HCT116 (cell line): ENCODE measurements at regions not wholly inside any gene's neighbourhood (a gene's known extent, or its start where the extent isn't known, plus 50 kb on each side); places are given as distances from the start of the nearest gene placed in this dataset.
A peak's percentile ranks its signal among the peaks of the same experiment; 100 is the strongest.

Experiments used
- ATAC-seq: fragments of 200-7000 bp; cut with Tn5 transposase; 2 replicates; pipeline ENCODE4 v1.9.1; 2020; ENCODE audit warnings: mild to moderate bottlenecking, moderate library complexity
- BruUV-seq: library from RNA; stranded (reverse); fragments of 400-500 nt; replicated peaks from 2 replicates; lab custom pipeline; 2021; lab: Mats Ljungman, UMichigan
- CTCF ChIA-PET: fragments of 300-600 bp; sonication (Branson Sonifier 250); formaldehyde crosslinking; loops from one replicate; lab custom pipeline; 2021; ENCODE audit warnings: antibody characterized with exemption; lab: Charles Lee
- POLR2A ChIA-PET: fragments of 300-600, 350-600 bp; sonication (Branson Sonifier 250); formaldehyde crosslinking; loops from one replicate; lab custom pipeline; 2021; ENCODE audit warnings: antibody characterized with exemption; lab: Charles Lee
- RAD21 ChIA-PET, 2 experiments: fragments of 300-600 bp; sonication (Branson Sonifier 250); formaldehyde crosslinking; loops; one replicate each; lab custom pipeline; 2023; ENCODE audit warnings: low total read pairs in 2 of 2; ENCODE audit not compliant: uncharacterized antibody in 2 of 2, unreplicated experiment in 2 of 2, low non-redundant PET in 1 of 2; lab: Charles Lee
- DNase-seq: peaks from one replicate; pipeline ENCODE4 v3.0.0-alpha.2; 2010; ENCODE audit warnings: low read depth, low spot score
- H2AFZ ChIP-seq: fragments of 200-600 bp; shearing (Covaris generic), sonication (generic); 2 replicates; pipeline ENCODE4 v1.6.1; 2017; ENCODE audit warnings: low read depth, mixed run types, mixed read lengths, antibody characterized with exemption, low read length; ENCODE audit not compliant: poor library complexity, severe bottlenecking
- H3K27ac ChIP-seq: 2 replicates; pipeline ENCODE4 v1.5.1; 2012; ENCODE audit warnings: low read depth, low read length
- H3K27me3 ChIP-seq: fragments of 200-600 bp; sonication (generic); 2 replicates; pipeline ENCODE4 v1.6.1; 2016; ENCODE audit warnings: mixed run types, low read length, mixed read lengths; ENCODE audit not compliant: insufficient read depth
- H3K36me3 ChIP-seq, 2 experiments: fragments of 200-500 bp in 1 of 2; fragments of 200-600 bp in 1 of 2; sonication (Bioruptor generic) in 1 of 2; sonication (generic) in 1 of 2; 2 replicates each; pipeline versions ENCODE4 v1.5.1 to v1.6.1; 2014 to 2016; ENCODE audit warnings: low read length in 2 of 2, inconsistent platforms in 1 of 2, mixed read lengths in 1 of 2, mixed run types in 1 of 2; ENCODE audit not compliant: insufficient read depth in 2 of 2, control insufficient read depth in 1 of 2
- H3K4me1 ChIP-seq, 2 experiments: fragments of 200-600 bp in 1 of 2; sonication (generic) in 1 of 2; 2 replicates each; pipeline versions ENCODE4 v1.5.1 to v1.6.1; 2012 to 2017; ENCODE audit warnings: low read length in 2 of 2, inconsistent platforms in 1 of 2, mild to moderate bottlenecking in 1 of 2, mixed read lengths in 1 of 2, mixed run types in 1 of 2, moderate library complexity in 1 of 2; ENCODE audit not compliant: insufficient read depth in 2 of 2, control insufficient read depth in 1 of 2
- H3K4me2 ChIP-seq: fragments of 200-600 bp; sonication (generic); 2 replicates; pipeline ENCODE4 v1.6.1; 2017; ENCODE audit warnings: mixed run types, low read length, mixed read lengths
- H3K4me3 ChIP-seq, 2 experiments: fragments of 200-600 bp in 1 of 2; sonication (generic) in 1 of 2; replicated peaks in 1 of 2; 2 replicates each; pipeline ENCODE4 v1.5.1; 2011 to 2016; ENCODE audit warnings: low read length in 2 of 2, control low read depth in 1 of 2, low read depth in 1 of 2, mild to moderate bottlenecking in 1 of 2, mixed read lengths in 1 of 2, mixed run types in 1 of 2
- H3K79me2 ChIP-seq: fragments of 200-600 bp; sonication (generic); 2 replicates; pipeline ENCODE4 v1.6.1; 2017; ENCODE audit warnings: mild to moderate bottlenecking, mixed run types, low read length, moderate library complexity, mixed read lengths; ENCODE audit not compliant: insufficient read depth
- H3K9ac ChIP-seq: fragments of 200-600 bp; sonication (generic); 2 replicates; pipeline ENCODE4 v1.6.1; 2016; ENCODE audit warnings: low read length, mixed read lengths
- H3K9me2 ChIP-seq: fragments of 200-600 bp; sonication (generic), shearing (Covaris generic); 2 replicates; pipeline ENCODE4 v1.6.1; 2017; ENCODE audit warnings: mixed run types, mild to moderate bottlenecking, moderate library complexity; ENCODE audit not compliant: insufficient read depth
- H3K9me3 ChIP-seq, 2 experiments: fragments of 200-500 bp in 1 of 2; fragments of 200-600 bp in 1 of 2; sonication (Bioruptor generic) in 1 of 2; sonication (generic) in 1 of 2; 2 replicates each; pipeline ENCODE4 v1.6.1; 2014 to 2017; ENCODE audit warnings: low read length in 2 of 2, mixed read lengths in 2 of 2, inconsistent platforms in 1 of 2, low read depth in 1 of 2, mild to moderate bottlenecking in 1 of 2, mixed run types in 1 of 2, moderate library complexity in 1 of 2; ENCODE audit not compliant: control insufficient read depth in 1 of 2, insufficient read depth in 1 of 2
- H4K20me1 ChIP-seq: fragments of 200-600 bp; sonication (generic), shearing (Covaris generic); 2 replicates; pipeline ENCODE4 v1.6.1; 2017; ENCODE audit warnings: mixed run types, mild to moderate bottlenecking, moderate library complexity; ENCODE audit not compliant: insufficient read depth
- CBX3 ChIP-seq: IDR thresholded peaks from 2 replicates; pipeline ENCODE4 v1.6.1; 2012; ENCODE audit warnings: low read depth
- CEBPB ChIP-seq: IDR thresholded peaks from 2 replicates; pipeline ENCODE4 v1.6.1; 2012; ENCODE audit warnings: low read depth
- CTCF ChIP-seq, 3 experiments: fragments of 200-600 bp in 1 of 3; sonication (generic) in 1 of 3; IDR thresholded peaks in 2 of 3; conservative IDR thresholded peaks in 1 of 3; 2 replicates each; pipeline ENCODE4 v1.5.1; 2012 to 2017; ENCODE audit warnings: low read depth in 2 of 3, low read length in 2 of 3, antibody characterized with exemption in 1 of 3, borderline replicate concordance in 1 of 3, control low read depth in 1 of 3, mild to moderate bottlenecking in 1 of 3, mixed read lengths in 1 of 3, mixed run types in 1 of 3, moderate library complexity in 1 of 3; ENCODE audit not compliant: insufficient read depth in 1 of 3
- EGR1 ChIP-seq: IDR thresholded peaks from 2 replicates; pipeline ENCODE4 v1.6.1; 2012; ENCODE audit warnings: low read depth
- ELF1 ChIP-seq: IDR thresholded peaks from 2 replicates; pipeline ENCODE4 v1.6.1; 2012; ENCODE audit warnings: low read depth, borderline replicate concordance
- EZH2phosphoT487 ChIP-seq: fragments of 200-600 bp; IDR thresholded peaks from 2 replicates; pipeline ENCODE4 v1.6.1; 2018; ENCODE audit warnings: antibody characterized with exemption, borderline replicate concordance
- FOSL1 ChIP-seq: IDR thresholded peaks from 2 replicates; pipeline ENCODE4 v1.6.1; 2012; ENCODE audit warnings: low read depth
- JUND ChIP-seq: IDR thresholded peaks from 2 replicates; pipeline ENCODE4 v1.6.1; 2012
- MAX ChIP-seq: IDR thresholded peaks from 2 replicates; pipeline ENCODE4 v1.6.1; 2012
- POLR2A ChIP-seq: IDR thresholded peaks from 2 replicates; pipeline ENCODE4 v1.7.0; 2011; ENCODE audit warnings: borderline replicate concordance; ENCODE audit not compliant: insufficient read depth, insufficient read length; ENCODE audit errors: extremely low read depth
- POLR2AphosphoS5 ChIP-seq: IDR thresholded peaks from 2 replicates; pipeline ENCODE4 v1.6.1; 2011; ENCODE audit warnings: mild to moderate bottlenecking, low read depth, low read length, moderate library complexity
- RAD21 ChIP-seq: IDR thresholded peaks from 2 replicates; pipeline ENCODE4 v1.6.1; 2012; ENCODE audit warnings: low read depth, mild to moderate bottlenecking
- REST ChIP-seq: IDR thresholded peaks from 2 replicates; pipeline ENCODE4 v1.6.1; 2012; ENCODE audit warnings: low read depth
- SIN3A ChIP-seq: IDR thresholded peaks from 2 replicates; pipeline ENCODE4 v1.6.1; 2012; ENCODE audit warnings: low read depth
- SRF ChIP-seq: IDR thresholded peaks from 2 replicates; pipeline ENCODE4 v1.6.1; 2012; ENCODE audit warnings: low read depth
- YY1 ChIP-seq: IDR thresholded peaks from 2 replicates; pipeline ENCODE4 v1.6.1; 2011; ENCODE audit warnings: low read length, low read depth, moderate library complexity, mild to moderate bottlenecking; ENCODE audit not compliant: insufficient replicate concordance; ENCODE audit errors: extremely low read depth
- ZFX ChIP-seq: fragments of 450-650 bp; IDR thresholded peaks from 2 replicates; pipeline ENCODE4 v1.6.1; 2017
- ZNF274 ChIP-seq: fragments of 200-500 bp; sonication (Bioruptor generic); IDR thresholded peaks from 2 replicates; pipeline ENCODE4 v1.6.1; 2014; ENCODE audit warnings: mild to moderate bottlenecking, low read depth, low read length, inconsistent platforms
- intact Hi-C: fragments of 100-400 bp; cut with micrococcal nuclease; formaldehyde crosslinking; loops from 2 replicates; pipeline ENCODE4 v1.10.0; 2022

- peak overlapping the region; percentile 29 for H2AFZ ChIP-seq
- POLR2A ChIA-PET: no interaction called here
Observed at GRCh38 chr12:70033310-70033709, 208.3 kb downstream of the MYRFL start.

GRCh38 chr12:70040141-70040540 is 203.1 kb upstream of the CNOT2 start:
- Histone ChIP-seq H2AFZ (no peak overlapping the region), H3K27me3 (no peaks in the 10 kb centered on the region), H3K36me3 (no peaks in the 10 kb centered on the region), H3K4me3 (no peak overlapping the region), H4K20me1 (no peaks in the 10 kb centered on the region), H3K27ac (no peak overlapping the region), H3K4me2 (no peak overlapping the region), H3K79me2 (no peaks in the 10 kb centered on the region), H3K9me3 (no peaks in the 10 kb centered on the region), H3K4me1 (peaks cover 0 to 22% of the 10 kb centered on the region in 2 experiments; a peak in 2 of 4 replicates), H3K9ac (no peak overlapping the region), H3K9me2 (no peaks in the 10 kb centered on the region)
- intact Hi-C loops: no loop called here
- ChIA-PET CTCF (no interaction called here), RAD21 (no interaction called here), POLR2A (no interaction called here)
- ATAC-seq: no peak
- no peak for DNase-seq
- no TSS peak for BruUV-seq
- no peak for TF ChIP-seq YY1
- TF ChIP-seq CEBPB: no peak
- no peak for TF ChIP-seq EZH2phosphoT487
- TF ChIP-seq MAX: no peak
- TF ChIP-seq SRF: no peak
- no peak for TF ChIP-seq ELF1
- no peak for TF ChIP-seq POLR2A
- no peak for TF ChIP-seq CBX3
- no peak for TF ChIP-seq REST
- no peak for TF ChIP-seq ZFX
- TF ChIP-seq SIN3A: no peak
- no peak for TF ChIP-seq FOSL1
- TF ChIP-seq RAD21: no peak
- TF ChIP-seq CTCF (IDR thresholded peaks at IDR 0.05 in 2 of 3, conservative IDR thresholded peaks at IDR 0.05 in 1 of 3; ENCODE audit: borderline replicate concordance in 1 of 3, insufficient read depth in 1 of 3, low read depth in 2 of 3, low read length in 2 of 3): no peak
- no peak for TF ChIP-seq ZNF274
- TF ChIP-seq POLR2AphosphoS5: no peak
- no peak for TF ChIP-seq JUND
- no peak for TF ChIP-seq EGR1

More at GRCh38 chr12:70033310-70033709, 208.3 kb downstream of the MYRFL start:
- peaks cover 4% of the 10 kb centered on the region; the same call in 1 of the 2 replicates for H3K9me2 ChIP-seq
- ChIA-PET CTCF (no interaction called here), RAD21 (no interaction called here)
- H3K79me2 ChIP-seq: no peaks in the 10 kb centered on the region
- no peak overlapping the region for H3K27ac ChIP-seq
- no peak for TF ChIP-seq ZFX
- DNase-seq: no peak
- BruUV-seq: no TSS peak
- no peak overlapping the region for H3K9ac ChIP-seq
- no peak for ATAC-seq
- H3K4me3 ChIP-seq: no peak overlapping the region
- H3K4me2 ChIP-seq: no peak overlapping the region
- H3K36me3 ChIP-seq: no peaks in the 10 kb centered on the region
- H3K9me3 ChIP-seq: no peaks in the 10 kb centered on the region
- H4K20me1 ChIP-seq: no peaks in the 10 kb centered on the region
- intact Hi-C loops: no loop called here
- H3K27me3 ChIP-seq: no peaks in the 10 kb centered on the region
- no peaks in the 10 kb centered on the region for H3K4me1 ChIP-seq
